HG02970 (cell line): ENCODE measurements at regions not wholly inside any gene's neighbourhood (a gene's known extent, or its start where the extent isn't known, plus 50 kb on each side); places are given as distances from the start of the nearest gene placed in this dataset.

Experiments used
- ATAC-seq: cut with Tn5 transposase; IDR thresholded peaks from one replicate; pipeline ENCODE4 v1.9.1; 2021; ENCODE audit warnings: mild to moderate bottlenecking, moderate library complexity, moderate number of reproducible peaks; ENCODE audit not compliant: unreplicated experiment, low FRiP score

DNA sequence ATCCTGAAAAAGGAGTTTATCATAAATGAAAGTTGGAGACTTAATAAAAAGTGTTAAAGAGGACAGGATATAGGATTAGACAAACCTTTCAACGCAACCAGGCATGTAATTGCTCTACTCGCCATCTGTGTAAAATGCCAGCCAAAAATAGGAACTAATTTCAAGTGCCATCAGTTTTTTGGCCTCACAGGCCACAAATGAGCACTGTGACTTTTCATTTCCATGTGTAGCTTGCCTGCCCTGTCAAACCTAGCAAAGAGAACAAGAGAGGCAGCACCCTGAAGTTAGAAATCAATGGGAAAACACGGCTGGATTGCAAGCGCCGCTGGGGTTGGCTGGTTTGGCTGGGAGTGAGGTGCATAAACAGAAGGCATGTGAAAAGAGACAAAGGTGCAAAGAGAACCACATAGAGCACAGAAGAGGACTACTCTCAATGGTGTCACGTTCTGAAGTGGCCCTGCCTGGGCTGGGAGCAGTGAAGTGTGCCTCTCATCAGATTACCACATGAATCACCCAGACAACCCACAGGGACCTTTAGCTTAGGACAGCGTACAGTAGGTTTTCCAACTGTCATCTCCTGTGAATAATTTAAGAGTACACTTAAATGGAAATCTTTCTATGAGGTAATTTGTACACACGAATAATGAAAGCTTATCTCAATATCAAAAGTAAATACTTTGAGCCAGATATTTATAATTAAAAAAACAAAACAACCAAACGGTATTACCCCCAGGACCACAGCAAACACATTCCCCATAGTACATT lies 78.0 kb upstream of the NHSL1 start:
- ATAC-seq: no peak

DNA sequence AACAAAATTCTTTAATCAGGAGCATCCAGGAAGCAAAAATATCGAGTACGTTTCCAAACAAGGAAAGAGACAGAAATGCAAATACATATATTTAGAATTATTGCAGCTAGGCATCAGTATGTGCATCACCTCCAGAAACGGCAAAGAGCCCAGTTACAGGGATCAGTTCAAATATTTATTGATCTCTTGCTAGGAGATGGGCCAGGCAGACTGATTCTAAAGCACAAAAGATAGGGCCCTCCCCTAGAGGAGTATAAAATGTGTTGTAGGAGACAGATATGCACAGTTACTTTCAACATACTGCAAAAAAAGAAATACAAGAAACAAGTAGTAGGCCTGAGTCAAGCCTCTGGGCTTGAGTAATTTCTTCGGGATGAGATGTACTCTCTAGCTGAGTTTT lies 80.7 kb upstream of the NHSL1 start:
- ATAC-seq: no peak

DNA sequence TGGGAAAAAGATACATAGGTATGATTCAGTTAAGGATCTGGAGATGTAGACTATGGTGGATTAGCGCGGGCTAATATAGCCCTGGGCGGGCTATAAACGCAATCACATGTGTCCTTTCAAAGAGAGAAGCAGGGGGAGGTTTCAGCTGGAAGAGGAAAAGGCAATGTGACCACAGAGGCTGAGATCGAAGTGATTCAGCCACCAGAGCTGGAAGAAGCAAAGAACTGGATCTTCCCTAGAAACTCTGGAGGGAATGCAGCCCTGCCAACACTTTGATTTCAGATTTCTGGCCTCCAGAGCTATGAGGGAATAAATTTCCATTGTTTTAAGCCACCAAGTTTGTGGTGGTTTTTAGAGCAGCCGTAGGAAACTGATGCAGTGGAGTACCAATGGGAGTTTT lies 81.5 kb upstream of the NHSL1 start:
- no peak for ATAC-seq

GRCh38 chr6:138582573-138582972 lies 83.3 kb upstream of the NHSL1 start:
- no peak for ATAC-seq

- no peak for ATAC-seq
Observed at GRCh38 chr6:138586638-138587037, 87.3 kb upstream of the NHSL1 start.

DNA sequence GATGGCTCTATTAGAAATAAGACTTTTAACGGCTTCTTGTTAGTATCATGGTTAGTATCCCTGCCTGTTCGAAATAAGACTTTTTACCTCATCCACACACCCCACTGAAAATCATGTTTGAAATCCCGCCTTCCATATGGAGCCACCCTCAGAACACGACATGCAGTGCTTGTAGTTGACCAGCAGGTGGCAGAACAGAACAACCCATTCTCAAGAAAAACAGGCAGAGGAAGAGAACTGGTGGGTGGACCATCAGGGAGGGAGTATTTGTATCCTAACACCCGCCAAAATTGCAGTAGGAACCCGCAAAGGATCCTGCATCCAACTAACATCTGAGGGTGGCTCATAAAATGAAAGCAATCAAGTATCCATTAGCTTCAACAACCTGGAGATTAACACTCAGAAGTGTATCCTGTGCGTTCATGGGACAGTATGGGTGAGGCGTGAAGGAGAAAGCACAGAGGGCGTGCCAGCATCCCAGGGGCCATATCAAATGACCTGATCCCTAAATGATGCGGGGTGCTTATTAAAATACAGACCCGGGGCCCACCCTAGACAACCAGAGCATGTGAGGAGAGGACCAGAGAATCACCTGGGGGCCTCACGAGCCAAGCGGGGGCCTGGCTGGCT lies 89.6 kb upstream of the NHSL1 start:
- ATAC-seq: no peak

DNA sequence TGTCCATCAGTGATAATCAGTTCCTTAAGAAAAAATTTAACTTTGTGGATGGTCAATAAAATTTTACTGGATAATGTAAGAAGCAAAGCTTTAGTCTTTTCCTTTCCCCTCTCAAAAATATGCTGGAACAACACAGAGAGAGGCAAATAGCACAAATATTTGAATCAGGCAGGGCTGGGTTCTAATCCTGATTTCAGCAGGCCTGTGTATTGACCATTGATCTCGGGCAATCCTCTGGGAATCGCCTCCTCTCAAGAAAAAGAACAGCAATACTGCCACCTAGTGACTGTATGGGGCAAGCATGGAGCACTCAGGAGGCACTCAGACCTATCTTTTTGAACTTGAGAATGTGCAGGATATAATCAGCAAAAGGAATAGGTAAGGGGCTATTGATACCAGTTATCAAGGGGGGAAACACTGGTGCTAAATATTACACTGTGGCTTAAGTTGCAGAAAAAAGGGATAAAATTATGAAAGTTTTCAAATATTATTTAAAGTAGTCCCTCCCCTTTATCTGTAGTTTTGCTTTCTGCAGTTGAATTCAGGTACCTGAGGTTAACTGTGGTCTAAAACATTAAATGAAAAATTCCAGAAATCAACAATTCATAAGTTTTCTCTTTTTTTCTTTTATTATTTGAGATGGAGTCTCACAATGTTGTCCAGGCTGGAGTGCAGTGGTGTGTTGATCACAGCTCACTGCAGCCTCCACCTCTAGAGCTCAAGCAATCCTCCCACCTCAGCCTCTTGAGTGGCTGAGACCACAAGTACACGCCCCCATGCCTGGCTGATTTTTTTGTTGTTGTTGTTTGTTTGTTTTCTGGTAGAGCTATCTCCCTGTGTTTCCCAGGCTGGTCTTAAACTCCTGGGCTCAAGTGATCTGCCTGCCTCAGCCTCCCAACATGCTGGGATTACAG lies 91.8 kb upstream of the NHSL1 start:
- no peak for ATAC-seq

GRCh38 chr6:138592749-138593123 lies 93.4 kb upstream of the NHSL1 start:
- peak; percentile 49 for ATAC-seq

DNA sequence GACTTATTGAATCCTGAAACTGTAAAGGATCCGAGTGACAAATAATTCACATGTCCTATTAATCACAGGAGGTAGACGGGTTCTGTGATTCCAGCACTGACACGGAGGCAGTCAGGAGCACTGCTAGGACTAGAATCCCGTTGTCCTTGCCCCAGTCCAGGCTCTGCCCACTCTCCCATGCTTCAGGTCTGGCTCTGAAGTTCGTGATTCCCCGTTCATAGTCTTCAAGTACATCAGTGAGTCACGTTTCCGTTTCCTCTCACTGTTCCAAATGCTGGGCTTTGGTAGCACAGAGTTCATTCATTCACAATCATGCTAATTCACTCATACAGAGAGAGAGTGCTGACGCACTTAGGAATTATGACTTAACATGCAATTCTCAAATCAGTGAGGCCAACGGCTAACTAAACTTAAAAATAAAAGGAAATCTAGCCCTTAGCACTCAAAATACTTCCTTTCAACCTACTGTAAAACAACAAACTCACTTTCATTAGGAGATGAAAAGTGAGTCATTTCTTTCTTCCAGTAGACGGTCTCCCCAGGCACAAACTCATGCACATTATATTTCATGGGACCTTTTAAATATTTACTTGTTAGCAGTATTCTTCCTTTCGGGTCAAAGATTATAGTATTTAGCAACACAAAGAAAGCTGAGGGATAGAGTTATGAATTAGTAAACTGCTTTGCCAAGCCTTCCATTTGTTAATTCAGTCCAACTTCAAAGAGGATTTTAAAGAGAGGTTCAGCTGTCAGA lies 94.0 kb upstream of the NHSL1 start:
- peak; percentile 73 for ATAC-seq

DNA sequence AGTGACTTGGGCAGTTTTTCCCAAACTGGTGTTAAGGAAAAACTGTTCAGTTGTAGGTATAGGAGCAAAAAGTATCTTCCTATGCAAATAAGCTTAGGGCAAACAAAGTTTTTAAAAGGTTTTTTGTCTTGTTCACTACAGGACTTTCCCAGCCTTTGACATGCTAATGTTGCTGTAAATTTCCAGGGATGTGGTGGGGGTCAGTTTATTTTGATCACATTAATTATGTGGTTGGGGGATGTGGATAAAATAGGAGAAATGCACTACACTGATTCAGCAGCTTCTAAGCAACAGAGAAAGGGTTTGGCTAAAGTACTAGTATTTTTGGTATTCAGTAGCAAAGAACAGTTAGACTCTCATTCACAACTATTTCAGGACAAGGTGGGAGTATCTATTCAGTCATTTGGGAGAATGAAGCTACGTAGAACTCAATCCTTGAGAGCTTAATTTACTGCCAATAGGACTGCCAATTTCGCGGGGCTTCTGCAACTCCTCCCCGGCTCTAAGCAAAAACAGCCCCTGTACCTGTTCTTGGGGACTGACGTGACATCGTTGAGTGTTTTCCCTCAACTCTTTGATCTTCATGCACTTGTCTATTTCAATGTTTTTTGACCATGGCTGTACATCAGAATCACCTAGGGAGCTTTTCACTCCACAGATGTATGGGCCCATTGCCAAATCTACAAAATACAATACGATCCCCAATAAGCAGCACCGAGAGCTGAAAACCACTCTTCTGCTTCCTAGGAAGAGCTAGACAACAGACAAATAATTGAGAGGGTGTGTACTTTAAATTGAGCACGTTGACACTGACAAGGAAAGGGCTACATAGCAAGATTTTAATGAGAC lies 94.8 kb upstream of the NHSL1 start:
- no peak for ATAC-seq

DNA sequence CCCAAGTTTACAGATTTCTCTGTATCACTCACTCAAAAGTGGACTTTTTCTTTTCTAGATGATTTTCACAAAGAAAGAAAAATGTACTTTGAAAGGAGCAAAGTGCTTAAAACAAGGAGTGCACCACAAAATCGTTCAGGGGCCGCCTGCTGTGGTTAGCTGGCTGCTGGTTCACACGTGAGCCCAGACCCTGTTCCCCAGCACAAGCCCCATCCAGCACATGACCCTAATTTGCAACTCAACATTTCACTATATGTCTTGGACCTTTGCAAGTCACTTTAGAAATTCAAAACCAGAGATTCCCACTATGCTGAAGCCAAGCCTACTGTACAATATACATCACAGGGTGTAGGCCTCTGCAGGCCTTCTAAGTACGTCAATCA lies 95.5 kb upstream of the NHSL1 start:
- ATAC-seq: no peak

DNA sequence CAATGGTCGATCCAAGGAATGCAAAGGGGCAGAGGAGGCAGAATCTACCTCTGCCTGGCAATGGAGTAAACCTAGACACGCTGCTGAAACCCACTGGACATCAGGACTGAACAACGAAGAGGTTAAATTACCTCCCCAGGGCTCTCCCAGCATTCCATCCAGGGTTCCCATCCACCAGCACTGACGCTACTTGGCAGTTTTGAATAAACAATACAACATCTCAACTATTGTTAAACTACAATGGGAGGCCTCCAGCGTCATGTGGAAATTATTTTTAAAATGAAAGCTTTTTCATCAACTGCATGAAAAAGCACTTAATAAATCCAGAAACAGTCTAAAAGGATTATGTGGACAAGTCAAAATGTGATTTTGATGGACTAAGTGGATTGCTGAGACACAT lies 96.8 kb upstream of the NHSL1 start:
- ATAC-seq: no peak

DNA sequence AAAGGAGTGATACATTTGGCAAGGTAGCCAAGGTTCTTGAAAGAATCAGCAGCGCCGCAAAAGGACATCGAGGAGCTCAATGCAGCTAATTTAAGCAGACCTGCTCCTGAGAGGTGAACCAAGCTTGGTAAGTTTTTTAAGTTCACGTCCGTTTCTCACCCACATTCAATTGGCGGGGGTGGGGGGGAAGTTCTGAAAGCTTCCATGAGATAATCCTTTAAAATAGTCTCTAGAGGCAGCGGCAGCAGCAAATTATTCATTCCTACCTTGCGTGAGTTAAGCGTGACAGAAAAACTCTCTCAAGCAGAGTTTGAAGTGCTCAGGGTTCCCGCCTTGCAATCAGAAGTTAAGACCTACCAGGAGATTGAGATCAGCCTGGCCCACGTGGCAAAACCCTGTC lies 97.3 kb upstream of the NHSL1 start:
- ATAC-seq: no peak

DNA sequence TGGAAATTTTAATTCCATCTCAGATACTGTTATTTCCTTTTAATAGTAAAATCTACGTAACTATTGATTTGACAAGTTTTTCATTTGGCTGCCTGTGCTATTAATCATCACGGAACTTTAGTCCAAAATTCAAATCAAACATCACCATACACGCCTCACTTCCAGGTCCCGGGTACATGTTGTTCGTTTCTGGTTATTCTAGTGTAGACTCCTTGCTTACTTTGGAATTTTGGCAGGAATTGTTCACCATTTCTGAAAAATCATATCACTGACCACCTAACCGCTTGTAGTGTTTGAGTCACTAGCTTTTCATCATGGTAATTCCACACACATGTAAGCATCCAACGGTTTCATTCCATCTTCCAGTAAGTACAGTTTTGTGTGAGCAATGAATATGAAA lies 98.0 kb upstream of the NHSL1 start:
- no peak for ATAC-seq

- no peak for ATAC-seq
Observed at GRCh38 chr6:138598562-138599173, 99.4 kb upstream of the NHSL1 start.

DNA sequence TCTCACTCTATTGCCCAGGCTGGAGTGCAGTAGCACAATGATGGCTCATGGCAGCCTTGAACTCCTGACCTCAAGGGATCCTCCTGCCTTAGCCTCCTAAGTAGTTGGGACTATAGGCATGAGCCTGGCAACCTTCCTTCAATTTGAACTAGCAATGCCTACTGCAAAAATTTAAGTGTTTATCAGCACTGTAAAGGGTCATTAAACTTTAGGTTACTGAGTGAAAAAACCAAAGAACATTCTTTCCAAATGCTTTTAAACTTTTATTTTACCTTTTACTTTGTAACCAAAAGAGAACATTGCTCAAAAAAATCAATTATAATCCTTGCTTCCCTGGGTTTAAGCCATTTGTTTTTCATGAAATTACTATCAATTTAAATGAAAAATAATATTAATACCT lies 101.0 kb upstream of the NHSL1 start:
- no peak for ATAC-seq

DNA sequence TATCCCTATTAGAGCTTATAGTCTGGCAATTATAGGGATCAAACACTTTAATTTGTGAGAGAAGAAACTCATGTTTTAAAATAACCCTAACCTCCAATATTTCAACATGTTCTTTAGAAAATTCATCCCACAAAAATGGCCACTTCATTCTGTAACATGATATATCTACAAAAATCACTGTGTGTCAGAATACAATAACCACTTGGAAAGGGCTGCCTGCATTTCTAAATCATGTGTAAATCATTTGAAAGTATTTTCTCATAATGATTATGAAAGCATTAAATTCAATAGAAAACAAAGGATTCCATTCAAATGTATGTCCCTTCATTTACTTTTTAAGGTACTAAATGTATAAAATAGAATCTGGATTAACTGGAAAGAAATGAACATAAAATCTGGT lies 101.4 kb upstream of the NHSL1 start:
- no peak for ATAC-seq

GRCh38 chr6:138601128-138601527 lies 101.8 kb upstream of the NHSL1 start:
- no peak for ATAC-seq

DNA sequence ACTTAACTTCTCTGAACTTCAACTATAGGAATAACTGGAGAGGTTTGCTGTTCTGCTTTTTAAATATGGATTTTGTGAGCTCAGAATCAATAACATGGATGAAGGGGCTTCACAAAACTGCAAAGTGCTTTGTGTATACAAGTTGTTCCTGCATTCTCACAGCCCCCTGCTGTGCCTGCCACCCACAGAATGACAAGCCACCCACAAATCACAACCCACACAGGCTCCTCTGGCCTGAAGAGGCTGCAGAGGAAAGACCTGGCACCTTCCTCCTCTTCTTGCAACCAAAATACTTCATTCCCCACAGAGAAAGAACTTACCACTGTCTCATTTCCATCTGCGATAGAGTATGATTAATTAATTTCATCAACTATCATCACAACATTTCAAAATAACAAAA lies 106.7 kb upstream of the NHSL1 start:
- no peak for ATAC-seq
